HG03039 (cell line): ENCODE measurements at regions not wholly inside any gene's neighbourhood (a gene's known extent, or its start where the extent isn't known, plus 50 kb on each side); places are given as distances from the start of the nearest gene placed in this dataset.

Experiments used
- ATAC-seq: cut with Tn5 transposase; IDR thresholded peaks from one replicate; pipeline ENCODE4 v1.9.1; 2021; ENCODE audit warnings: mild to moderate bottlenecking, moderate library complexity; ENCODE audit not compliant: unreplicated experiment

DNA sequence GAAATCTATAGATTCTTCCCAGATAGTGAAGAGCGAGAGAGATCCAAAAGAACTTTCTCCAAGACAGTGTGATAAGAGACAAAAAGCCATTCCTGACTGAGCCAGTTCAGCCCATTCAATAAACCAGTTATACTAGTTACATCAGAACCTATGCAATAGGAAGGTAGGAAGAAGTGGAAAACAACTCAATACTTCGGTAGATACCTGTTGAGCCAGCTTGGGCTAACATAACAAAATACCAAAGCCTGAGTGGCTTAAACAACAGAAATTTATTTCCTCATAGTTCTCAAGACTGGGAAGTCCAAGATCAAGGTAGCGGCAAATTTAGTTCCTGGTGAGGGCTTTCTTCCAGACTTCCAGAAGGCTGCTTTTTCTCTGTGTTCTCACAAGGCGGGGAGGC, 214.5 kb upstream of the GRAMD2B start:
- ATAC-seq = no peak

DNA sequence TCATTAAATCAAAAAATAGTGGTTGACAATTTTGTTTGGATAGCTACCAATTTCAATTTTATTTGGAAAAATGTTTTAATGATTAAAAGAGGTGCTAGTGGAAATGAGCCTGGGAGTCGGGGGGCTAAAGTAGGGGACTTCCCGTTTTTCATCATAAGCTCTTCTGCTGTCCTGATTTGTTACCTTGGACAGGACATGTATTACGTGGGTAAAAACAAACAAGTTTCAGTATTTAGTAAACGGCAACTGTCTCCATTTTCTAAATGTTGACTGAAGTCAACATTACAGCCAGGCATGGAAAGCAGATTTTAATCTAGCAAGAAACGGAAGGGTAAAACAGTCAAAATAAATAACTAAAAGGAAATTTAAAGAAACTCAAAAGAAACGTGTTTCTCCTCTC, 212.3 kb upstream of the GRAMD2B start:
- no peak for ATAC-seq

DNA sequence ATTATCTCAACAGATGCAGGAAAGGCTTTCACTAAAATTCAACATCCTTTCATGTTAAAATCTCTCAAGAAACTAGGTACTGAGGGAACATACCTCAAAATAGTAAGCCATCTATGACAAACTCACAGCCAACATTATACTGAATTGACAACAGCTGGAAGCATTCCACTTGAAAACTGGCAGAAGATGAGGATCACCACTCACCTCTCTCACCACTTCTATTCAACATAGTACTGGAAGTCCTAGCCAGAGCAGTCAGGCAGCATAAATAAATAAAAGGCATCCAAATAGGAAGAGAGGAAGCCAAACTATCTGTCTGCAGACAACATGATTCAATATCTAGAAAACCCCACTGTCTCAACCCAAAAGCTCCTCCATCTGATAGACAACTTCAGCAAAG, 203.6 kb upstream of the GRAMD2B start:
- ATAC-seq = no peak

DNA sequence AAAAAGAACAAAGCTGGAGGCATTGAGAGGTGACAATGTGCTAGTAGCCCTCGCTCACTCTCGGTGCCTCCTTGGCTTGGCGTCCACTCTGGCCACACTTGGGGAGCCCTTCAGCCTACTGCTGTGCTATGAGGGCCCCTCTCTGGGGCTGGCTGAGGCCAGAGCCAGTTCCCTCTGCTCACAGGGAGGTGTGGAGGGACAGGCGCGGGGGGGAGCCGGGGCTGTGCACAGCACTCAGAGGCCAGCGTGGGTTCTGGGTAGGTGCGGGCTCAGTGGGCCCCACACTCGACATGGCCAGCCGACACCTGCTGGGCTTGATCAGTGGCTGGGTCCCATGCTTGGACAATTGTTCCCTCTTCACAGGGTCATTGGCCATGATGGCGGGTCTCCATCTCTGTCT, 202.5 kb upstream of the GRAMD2B start:
- no peak for ATAC-seq

DNA sequence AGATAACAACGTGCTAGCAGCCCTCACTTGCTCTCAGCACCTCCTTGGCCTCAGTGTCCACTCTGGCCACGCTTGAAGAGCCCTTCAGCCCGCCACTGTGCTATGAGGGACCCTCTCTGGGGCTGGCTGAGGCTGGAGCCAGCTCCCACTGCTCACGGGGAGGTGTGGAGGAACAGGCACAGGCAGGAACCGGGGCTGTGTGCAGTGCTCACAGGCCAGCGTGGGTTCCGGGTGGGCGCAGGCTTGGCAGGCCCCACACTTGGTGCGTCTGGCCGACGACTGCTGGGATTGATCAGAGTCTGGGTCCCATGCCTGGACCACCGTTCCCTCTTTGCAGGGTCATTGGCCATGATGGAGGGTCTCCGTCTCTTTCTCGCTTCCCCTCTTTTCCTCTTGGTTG, 194.3 kb upstream of the GRAMD2B start:
- ATAC-seq = no peak

DNA sequence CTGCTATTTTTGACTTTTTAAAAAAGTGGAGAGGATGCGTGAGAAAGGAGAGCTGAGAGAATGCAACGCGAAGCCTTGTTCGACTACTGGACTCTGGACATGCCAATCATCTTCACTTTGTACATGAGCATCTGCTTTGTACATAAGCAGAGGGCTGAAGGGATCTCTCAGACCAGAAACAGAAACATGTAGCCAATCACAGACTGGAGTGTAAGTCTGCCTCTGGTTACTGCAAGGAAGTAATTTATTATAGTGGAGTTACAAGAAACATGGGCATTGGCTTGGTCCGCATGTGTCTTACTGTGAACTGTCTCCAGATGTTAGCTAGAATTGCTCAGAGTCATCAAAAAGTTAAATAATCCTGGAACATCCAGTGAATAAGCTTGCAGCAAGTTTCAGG, 190.0 kb upstream of the GRAMD2B start:
- ATAC-seq = no peak

DNA sequence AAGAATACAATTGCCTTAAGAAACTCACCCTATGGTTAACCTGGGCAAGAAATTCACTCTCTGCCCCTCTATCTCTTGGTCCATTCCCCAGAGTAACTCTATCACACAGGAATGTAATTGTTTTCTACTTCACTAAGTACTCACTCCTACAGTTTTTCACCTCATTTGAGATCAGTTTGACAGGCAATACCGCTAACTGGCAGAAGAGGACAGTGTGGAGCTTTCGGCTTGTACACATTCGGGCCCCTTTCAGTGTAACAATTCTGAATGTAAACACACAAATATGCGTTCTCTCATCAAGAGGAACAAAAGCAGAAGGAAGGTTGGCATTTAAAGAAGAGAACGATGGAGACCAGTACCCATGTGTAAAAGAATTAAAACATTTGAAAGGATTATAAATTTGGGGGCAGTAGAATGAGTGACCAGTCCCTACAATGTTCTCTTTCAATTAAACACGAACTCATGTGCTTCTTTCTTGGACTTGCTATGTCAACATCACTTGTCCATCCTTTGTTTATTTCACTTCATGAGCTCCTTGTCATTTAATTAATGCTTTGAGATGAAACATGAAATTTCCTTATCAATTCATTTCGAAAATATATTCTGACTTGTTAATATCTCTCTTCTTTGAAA, 188.5 kb upstream of the GRAMD2B start:
- ATAC-seq = no peak

DNA sequence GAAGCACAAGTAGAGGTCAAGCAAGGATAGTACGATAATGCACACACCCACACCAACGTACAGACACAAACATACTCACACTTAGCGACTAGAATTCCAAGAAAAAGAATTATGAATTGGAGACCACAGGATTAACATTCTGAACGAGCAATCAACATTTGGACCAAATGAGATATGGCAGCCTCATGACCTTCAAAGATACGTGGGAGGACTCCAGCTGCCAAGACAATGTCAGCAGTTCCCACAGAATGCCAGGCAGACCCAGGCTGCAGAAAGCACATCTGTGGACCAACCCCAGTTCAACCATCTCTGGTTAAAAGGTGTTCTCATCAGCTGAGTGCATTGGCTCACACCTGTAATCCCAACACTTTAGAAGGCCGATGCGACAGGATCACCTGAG, 187.6 kb upstream of the GRAMD2B start:
- no peak for ATAC-seq

DNA sequence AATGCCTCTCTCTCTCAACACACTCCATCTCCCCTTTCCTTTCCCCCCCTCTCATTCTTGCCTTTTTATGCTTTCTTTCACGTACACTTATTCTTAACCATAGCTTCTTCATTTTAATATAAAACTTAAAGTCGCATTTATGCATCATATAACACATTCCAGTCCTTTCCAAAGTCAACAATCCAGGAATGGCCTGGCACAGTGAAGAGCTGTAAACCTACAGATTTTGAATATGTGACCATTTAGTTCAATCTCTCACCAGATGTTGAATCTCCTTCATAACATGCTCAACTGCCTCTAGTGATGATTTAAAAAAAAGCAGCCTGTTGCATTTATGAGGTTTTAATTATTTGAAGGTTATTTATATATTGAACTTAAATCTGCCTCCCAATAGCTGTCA, 186.2 kb upstream of the GRAMD2B start:
- ATAC-seq = no peak

DNA sequence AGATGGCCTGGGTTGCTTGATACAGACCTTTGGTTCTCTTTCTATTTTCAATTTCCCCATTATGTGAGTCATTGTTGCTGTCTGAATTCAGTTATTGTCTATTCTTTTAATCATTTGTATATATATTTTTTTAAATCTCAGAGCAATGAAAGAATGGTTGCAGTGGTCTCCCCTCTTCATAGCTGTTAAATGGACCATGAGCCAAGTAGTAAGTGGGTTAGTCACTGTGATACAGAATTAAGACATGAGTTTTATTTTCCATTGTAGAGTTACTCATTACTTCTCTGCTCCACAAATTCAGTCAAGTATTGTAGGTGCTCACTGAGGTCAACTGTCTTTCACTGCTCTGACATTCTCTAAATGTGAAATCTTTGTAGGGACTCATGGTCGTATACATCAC, 174.6 kb upstream of the GRAMD2B start:
- ATAC-seq = no peak

DNA sequence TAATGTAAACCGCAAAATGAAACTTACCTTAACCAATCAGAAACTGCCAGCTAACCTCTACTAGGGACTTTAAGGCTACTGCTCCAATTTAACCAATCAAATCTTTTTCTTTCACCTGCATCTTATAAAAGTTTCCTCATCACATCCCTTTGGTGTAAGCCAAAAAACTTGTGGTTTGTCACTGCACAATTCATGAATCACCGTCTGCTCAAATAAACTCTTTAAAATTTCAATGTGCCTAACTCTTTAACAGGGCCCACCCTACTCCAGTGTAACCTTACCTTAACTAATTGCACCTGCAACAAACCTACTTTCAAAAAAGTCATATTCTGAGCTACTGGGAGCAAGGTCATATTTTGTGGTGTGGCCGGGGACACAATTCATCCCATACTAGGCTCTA, 172.2 kb upstream of the GRAMD2B start:
- ATAC-seq = no peak

DNA sequence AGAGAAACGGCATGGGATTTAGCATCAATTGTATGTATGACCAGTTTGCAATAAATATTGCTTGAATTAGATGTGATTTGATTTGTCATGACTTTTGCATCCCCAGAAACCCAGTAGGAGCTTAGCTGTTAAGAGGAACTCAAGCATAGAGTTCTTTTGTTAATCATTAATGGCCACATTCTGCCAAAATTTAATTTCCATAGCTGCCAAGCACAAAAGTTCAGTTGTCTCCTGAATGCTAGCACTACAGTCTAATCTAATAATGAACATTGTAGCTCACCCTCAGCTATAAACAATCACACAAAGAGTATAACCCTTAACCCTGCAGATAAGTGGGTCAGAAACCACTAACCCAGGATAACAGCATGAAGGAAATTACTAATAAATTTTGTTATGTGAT, 169.8 kb upstream of the GRAMD2B start:
- no peak for ATAC-seq

DNA sequence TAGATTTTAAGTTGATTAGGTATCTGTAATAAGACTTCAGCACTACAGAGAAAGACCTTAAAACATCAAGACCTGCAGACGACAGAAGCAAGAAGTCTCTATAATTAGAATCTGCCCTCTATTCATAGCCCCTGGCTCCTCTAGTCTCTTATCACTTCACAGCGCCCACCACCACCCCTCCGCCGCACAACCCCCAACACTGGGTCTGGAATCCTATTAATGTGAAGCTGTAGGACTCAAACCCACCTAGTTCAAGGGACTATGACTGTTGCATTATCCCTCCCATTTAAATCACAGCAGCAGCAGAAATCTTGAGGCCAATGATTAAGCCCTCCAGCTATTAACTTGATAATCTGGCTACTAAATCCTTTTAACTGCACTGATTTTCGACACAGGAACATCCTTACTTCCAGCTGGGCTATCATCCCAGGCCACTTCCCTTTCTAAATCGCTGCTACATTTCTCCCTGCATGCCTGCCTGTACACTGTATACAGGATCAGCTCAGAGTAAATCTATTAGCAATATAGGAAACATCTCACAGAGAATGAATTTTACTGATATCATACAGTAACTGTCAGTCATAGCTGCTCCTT, 159.5 kb upstream of the GRAMD2B start:
- ATAC-seq = no peak

DNA sequence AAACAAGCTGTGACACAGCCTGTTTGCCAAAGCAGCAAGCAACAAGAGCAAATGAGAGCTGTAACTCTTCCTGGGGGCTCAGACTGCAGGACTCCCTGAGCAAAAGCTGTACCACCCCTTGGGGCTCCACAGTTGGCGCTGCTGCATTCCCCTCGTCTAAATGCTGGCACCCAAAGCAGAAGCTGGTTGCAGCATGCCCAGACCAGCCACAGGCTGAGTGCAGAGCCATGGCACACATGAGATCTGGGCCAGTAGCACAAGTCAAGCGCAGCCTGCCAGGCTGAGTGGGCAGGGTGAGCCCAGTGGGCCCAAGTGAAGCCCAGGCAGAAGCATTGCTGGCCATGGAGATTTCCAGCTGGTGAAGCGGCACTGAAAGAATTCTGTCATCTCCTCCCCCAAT, 157.3 kb upstream of the GRAMD2B start:
- no peak for ATAC-seq

DNA sequence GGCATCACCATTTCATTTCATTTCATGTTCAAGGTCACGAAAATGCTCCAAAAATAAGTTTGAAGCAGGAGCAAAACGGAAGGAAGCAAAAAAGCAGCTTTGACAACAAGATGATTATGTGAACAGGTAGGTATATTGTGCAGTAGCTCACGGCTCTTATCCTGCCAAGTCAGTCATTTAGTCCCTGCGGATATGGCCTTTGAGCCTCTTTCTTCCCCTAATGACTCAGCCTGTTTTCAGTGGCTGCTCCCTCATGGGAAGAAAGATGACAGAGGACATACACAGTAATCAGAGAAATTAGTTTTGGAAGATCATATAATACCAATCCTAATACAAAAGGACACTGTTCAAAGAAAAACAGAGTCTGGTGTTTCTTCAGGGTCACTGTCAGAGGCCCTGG, 155.8 kb upstream of the GRAMD2B start:
- no peak for ATAC-seq

DNA sequence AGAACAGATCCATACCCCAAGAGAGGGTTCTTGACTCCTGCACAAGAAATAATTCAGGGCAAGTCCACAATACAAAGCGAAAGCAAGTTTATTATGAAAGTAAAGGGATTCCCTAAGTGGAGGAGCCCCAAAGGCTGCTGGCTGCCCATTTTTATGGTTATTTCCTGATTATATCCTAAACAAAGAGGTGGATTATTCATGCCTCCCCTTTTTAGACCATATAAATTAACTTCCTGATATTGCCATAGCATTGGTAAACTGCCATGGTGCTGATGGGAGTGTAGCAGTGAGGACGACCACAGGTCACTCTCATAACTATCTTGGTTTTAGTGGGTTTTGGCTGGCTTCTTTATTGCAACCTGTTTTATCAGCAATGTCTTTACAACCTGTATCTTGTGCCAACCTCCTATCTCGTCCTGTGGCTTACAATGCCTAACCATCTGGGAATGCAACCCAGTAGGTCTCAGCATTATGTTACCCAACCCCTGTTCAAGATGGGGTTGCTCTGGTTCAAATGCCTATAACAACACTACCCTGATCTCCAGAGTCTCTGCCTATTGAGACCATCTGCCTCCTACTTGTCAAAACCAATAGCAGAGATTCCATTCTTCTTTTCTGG, 154.4 kb upstream of the GRAMD2B start:
- ATAC-seq = no peak

DNA sequence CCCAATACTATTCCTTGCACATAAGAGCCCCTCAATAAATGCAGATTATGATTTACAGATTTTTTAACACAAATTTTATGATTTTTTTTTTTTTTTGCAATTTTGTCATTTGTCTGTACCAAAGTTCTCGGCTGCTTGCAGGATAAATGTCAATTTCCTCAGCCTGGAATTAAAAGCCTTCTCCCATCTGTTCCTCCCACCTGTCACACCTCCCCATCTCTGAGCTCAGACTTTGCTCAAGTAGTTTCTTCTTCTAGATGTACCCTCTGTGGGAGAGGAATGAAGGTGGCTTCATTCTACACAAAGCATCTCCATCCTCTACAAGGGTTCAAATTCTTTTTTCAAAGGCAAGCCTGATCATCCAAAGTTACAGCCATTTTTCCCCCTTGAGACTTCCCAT, 153.7 kb upstream of the GRAMD2B start:
- no peak for ATAC-seq

DNA sequence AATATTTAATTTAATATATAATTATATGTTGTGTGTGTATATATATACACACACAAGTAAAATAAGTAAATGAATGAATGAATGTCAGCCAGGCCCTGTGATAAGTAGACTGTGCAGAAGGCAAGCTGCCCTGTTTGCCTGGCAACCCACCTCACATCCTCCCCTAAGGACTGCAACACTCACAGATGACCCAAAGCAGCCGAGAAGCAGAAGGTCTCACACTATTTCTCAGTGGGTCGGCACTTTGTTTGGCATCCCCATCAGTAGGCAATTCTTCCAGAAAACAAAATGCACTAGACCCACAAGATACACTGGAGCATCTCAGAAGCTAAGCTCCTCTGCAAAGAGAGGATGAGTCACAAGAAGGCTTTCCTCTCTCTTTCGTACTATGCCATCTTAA, 152.1 kb upstream of the GRAMD2B start:
- ATAC-seq = no peak

DNA sequence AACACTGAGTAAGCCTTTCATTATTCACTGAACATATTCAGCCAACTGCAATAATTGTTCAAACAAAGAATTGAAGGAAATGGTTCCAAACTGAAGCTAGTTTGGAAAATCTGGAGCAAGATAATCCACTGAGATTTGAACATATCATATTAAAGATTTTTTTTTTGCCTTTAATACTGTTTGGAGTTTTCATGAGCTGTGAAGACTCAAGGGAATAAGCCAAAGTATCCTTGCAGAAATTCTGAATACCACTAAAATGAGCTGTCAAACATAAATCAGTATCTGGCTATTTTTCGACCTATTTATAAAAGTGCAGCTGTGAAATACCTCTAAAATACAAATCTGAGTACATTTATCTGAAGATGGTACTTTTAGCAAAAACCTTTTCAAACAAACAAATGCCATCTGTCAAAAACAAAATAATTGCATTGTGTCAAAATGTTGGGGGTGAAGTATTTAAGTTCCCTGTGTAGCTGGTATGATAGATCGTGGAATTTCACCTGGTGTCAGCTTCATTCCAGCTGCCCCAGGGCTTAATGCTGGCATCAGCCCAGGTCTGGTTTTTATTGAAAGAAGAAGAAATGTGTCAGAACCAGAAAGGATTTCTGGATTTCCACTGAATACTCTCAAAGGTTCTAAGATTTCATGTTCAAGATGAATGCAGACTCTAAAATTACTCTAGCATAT, 149.0 kb upstream of the GRAMD2B start:
- ATAC-seq = no peak

DNA sequence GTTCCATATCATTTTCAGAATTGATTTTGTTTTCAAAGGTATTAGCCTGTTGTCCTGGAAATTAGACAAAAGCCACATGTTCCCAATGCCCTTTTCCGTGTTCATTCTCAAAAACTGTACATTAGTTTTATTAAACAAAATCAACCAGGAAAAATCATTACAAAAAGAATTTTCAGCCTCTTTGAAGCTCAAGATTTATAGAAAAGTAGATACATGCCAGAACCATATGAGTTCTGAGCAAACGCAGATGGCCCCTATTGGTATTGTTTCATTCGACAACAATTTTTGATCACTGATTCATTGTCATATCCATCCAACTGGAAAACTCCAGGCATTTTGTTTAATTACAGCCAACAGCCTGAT, 148.5 kb upstream of the GRAMD2B start:
- ATAC-seq = no peak

DNA sequence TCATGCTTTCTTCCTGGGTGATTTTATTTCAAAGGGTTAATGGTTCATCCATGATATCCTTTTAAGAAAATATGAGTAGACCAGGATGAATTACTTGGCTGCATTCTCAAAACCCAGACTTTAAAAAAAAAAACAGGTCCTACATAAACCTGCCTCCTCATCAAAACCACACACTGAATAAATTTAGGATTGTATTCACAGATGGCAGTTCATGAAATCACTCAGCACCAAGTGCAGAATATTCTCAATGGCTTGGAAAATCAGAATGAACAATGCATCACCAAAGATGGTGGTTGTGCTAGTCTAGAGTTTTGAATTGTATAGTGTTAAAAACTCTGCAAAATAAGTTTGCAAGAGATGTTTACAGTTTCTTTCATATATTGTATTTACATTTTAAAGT, 145.4 kb upstream of the GRAMD2B start:
- ATAC-seq = no peak

DNA sequence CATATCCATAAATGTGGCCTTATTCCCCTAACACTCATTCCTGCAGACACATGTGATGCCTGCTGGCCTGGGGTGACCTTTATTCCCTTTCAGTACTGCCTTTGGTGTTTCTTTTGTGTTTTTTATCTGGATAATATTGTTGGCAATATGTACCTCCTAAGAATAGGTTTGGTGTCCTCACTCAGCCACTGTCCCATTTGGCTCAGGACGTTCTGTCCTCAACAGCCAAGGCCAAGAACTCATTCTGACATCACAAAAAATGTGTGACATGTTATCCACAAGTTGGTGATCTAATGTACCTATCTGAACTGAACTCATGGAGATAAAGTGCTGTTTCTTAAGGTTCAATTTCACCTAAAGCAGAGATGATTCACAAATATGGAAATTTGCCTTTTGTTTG, 142.9 kb upstream of the GRAMD2B start:
- no peak for ATAC-seq
